IMR-90 (cell line): ENCODE measurements at regions not wholly inside any gene's neighbourhood (a gene's known extent, or its start where the extent isn't known, plus 50 kb on each side); places are given as distances from the start of the nearest gene placed in this dataset.

Experiments
- ATAC-seq: fragments of 200-7000 bp; cut with Tn5 transposase; 2 replicates; pipeline ENCODE4 v1.9.1; 2020; ENCODE audit warnings: low read depth, mild to moderate bottlenecking, moderate library complexity
- BruUV-seq: library from RNA; stranded (reverse); fragments of 400-500 nt; replicated peaks from 2 replicates; lab custom pipeline; 2021; lab: Mats Ljungman, UMichigan
- CTCF ChIA-PET: fragments of 300-600 bp; formaldehyde crosslinking; extraction: SDS; loops from one replicate; lab custom pipeline; 2021; ENCODE audit warnings: antibody characterized with exemption; lab: Yijun Ruan, JAX
- POLR2A ChIA-PET: fragments of 300-600 bp; sonication (Branson Sonifier 250); formaldehyde crosslinking; loops from one replicate; lab custom pipeline; 2022; ENCODE audit warnings: antibody characterized with exemption; ENCODE audit not compliant: unreplicated experiment; lab: Charles Lee
- DNase-seq: peaks from one replicate; pipeline ENCODE4 v3.0.0; 2013
- H2AFZ ChIP-seq: replicated peaks from 2 replicates; pipeline ENCODE3; 2013; ENCODE audit warnings: low read length, mild to moderate bottlenecking; ENCODE audit not compliant: poor library complexity
- H2AK5ac ChIP-seq: 2 replicates; pipeline ENCODE4 v1.6.1; 2013; ENCODE audit warnings: low read depth, low read length, inconsistent platforms
- H2AK9ac ChIP-seq: replicated peaks from 2 replicates; pipeline ENCODE3; 2013; ENCODE audit warnings: mild to moderate bottlenecking, low read depth, low read length, moderate library complexity; ENCODE audit not compliant: poor library complexity
- H2BK120ac ChIP-seq: 2 replicates; pipeline ENCODE4 v1.6.1; 2013; ENCODE audit warnings: low read depth, low read length, inconsistent platforms
- H2BK15ac ChIP-seq: 3 replicates; pipeline ENCODE4 v1.6.1; 2013; ENCODE audit warnings: low read depth, low read length, inconsistent platforms
- H2BK20ac ChIP-seq: 2 replicates; pipeline ENCODE4 v1.6.1; 2013; ENCODE audit warnings: low read depth, mild to moderate bottlenecking, inconsistent platforms, low read length, moderate library complexity
- H2BK5ac ChIP-seq: 2 replicates; pipeline ENCODE4 v1.6.1; 2013; ENCODE audit warnings: mild to moderate bottlenecking, low read depth, low read length, inconsistent platforms; ENCODE audit not compliant: poor library complexity, severe bottlenecking
- H3K14ac ChIP-seq: replicated peaks from 2 replicates; pipeline ENCODE4 v1.6.1; 2013; ENCODE audit warnings: low read depth, low read length, inconsistent platforms
- H3K18ac ChIP-seq: 2 replicates; pipeline ENCODE4 v1.6.1; 2013; ENCODE audit warnings: low read depth, low read length, control low read depth
- H3K23ac ChIP-seq: 2 replicates; pipeline ENCODE4 v1.6.1; 2013; ENCODE audit warnings: low read depth, low read length, inconsistent platforms
- H3K27ac ChIP-seq: 2 replicates; pipeline ENCODE4 v1.5.1; 2013; ENCODE audit warnings: mild to moderate bottlenecking, control low read depth, low read length; ENCODE audit not compliant: insufficient read depth
- H3K27me3 ChIP-seq: 2 replicates; pipeline ENCODE4 v1.6.1; 2013; ENCODE audit warnings: low read length; ENCODE audit not compliant: control insufficient read depth, insufficient read depth
- H3K36me3 ChIP-seq: 2 replicates; pipeline ENCODE4 v1.6.1; 2013; ENCODE audit warnings: low read length, mixed read lengths; ENCODE audit not compliant: control insufficient read depth, insufficient read depth
- H3K4ac ChIP-seq: 2 replicates; pipeline ENCODE4 v1.6.1; 2013; ENCODE audit warnings: low read depth, low read length, inconsistent platforms
- H3K4me1 ChIP-seq: 2 replicates; pipeline ENCODE4 v1.6.1; 2013; ENCODE audit warnings: low read length, mixed read lengths; ENCODE audit not compliant: control insufficient read depth, insufficient read depth
- H3K4me2 ChIP-seq: 2 replicates; pipeline ENCODE4 v1.6.1; 2013; ENCODE audit warnings: low read depth, mild to moderate bottlenecking, control low read depth, low read length, moderate library complexity
- H3K4me3 ChIP-seq: 2 replicates; pipeline ENCODE4 v1.5.1; 2013; ENCODE audit warnings: low read depth, mild to moderate bottlenecking, control low read depth, low read length, moderate library complexity; ENCODE audit not compliant: insufficient read depth
- H3K56ac ChIP-seq: 2 replicates; pipeline ENCODE4 v1.6.1; 2013; ENCODE audit warnings: low read length, inconsistent platforms; ENCODE audit not compliant: insufficient read depth; ENCODE audit errors: extremely low read depth
- H3K79me1 ChIP-seq, 2 experiments: 2 replicates each; pipeline ENCODE4 v1.6.1; 2013; ENCODE audit warnings: low read length in 2 of 2, inconsistent platforms in 1 of 2, low read depth in 1 of 2
- H3K9ac ChIP-seq: 2 replicates; pipeline ENCODE4 v1.6.1; 2013; ENCODE audit warnings: low read depth, low read length, control low read depth
- H3K9me1 ChIP-seq: 2 replicates; pipeline ENCODE4 v1.6.1; 2013; ENCODE audit warnings: low read length, inconsistent platforms; ENCODE audit not compliant: insufficient read depth
- H3K9me3 ChIP-seq: 2 replicates; pipeline ENCODE4 v1.6.1; 2013; ENCODE audit warnings: low read length; ENCODE audit not compliant: control insufficient read depth, insufficient read depth
- H4K20me1 ChIP-seq: 2 replicates; pipeline ENCODE4 v1.6.1; 2013; ENCODE audit warnings: low read length, inconsistent platforms; ENCODE audit not compliant: insufficient read depth
- H4K5ac ChIP-seq: 2 replicates; pipeline ENCODE4 v1.6.1; 2013; ENCODE audit warnings: mild to moderate bottlenecking, low read depth, low read length, control low read depth
- H4K8ac ChIP-seq, 2 experiments: 2 replicates each; pipeline ENCODE4 v1.6.1; 2013; ENCODE audit warnings: low read depth in 2 of 2, low read length in 2 of 2, control low read depth in 1 of 2, inconsistent platforms in 1 of 2
- H4K91ac ChIP-seq: 2 replicates; pipeline ENCODE4 v1.6.1; 2013; ENCODE audit warnings: low read depth, low read length, inconsistent platforms; ENCODE audit not compliant: insufficient read depth
- BHLHE40 ChIP-seq: fragments of 150-350 bp; IDR thresholded peaks from 2 replicates; pipeline ENCODE4 v1.6.1; 2016; ENCODE audit warnings: mild to moderate bottlenecking, low read depth, low read length
- CEBPB ChIP-seq: IDR thresholded peaks from 2 replicates; pipeline ENCODE4 v1.6.1; 2012; ENCODE audit warnings: low read depth, low read length, improper control_type of control experiment
- CHD1 ChIP-seq: IDR thresholded peaks from 2 replicates; pipeline ENCODE4 v1.6.1; 2012; ENCODE audit warnings: low read depth, low read length, improper control_type of control experiment
- FOS ChIP-seq: fragments of 150-350 bp; IDR thresholded peaks from 2 replicates; pipeline ENCODE4 v1.6.1; 2016; ENCODE audit warnings: low read depth, low read length
- MAFK ChIP-seq: IDR thresholded peaks from 2 replicates; pipeline ENCODE4 v1.6.1; 2012; ENCODE audit warnings: low read depth, low read length, improper control_type of control experiment
- MAZ ChIP-seq: IDR thresholded peaks from 2 replicates; pipeline ENCODE4 v1.6.1; 2012; ENCODE audit warnings: low read depth, mild to moderate bottlenecking, low read length, improper control_type of control experiment, moderate library complexity, borderline replicate concordance
- MXI1 ChIP-seq: IDR thresholded peaks from 2 replicates; pipeline ENCODE4 v1.6.1; 2012; ENCODE audit warnings: low read depth, mild to moderate bottlenecking, low read length, moderate library complexity, borderline replicate concordance
- NFE2L2 ChIP-seq: fragments of 150-350 bp; IDR thresholded peaks from 2 replicates; pipeline ENCODE4 v1.6.1; 2016; ENCODE audit warnings: low read depth, mild to moderate bottlenecking, low read length
- POLR2A ChIP-seq: IDR thresholded peaks from 2 replicates; pipeline ENCODE4 v1.6.1; 2012; ENCODE audit warnings: mild to moderate bottlenecking, low read depth, low read length
- RAD21 ChIP-seq: IDR thresholded peaks from 2 replicates; pipeline ENCODE4 v1.6.1; 2012; ENCODE audit warnings: low read length, improper control_type of control experiment
- RCOR1 ChIP-seq: IDR thresholded peaks from 2 replicates; pipeline ENCODE4 v1.6.1; 2012; ENCODE audit warnings: mild to moderate bottlenecking, low read length, improper control_type of control experiment; ENCODE audit not compliant: insufficient replicate concordance
- RFX5 ChIP-seq: IDR thresholded peaks from 2 replicates; pipeline ENCODE4 v1.8.0; 2012; ENCODE audit warnings: low read depth, mild to moderate bottlenecking, low read length, moderate library complexity
- SMC3 ChIP-seq: fragments of 150-350 bp; IDR thresholded peaks from 2 replicates; pipeline ENCODE4 v1.6.1; 2016; ENCODE audit warnings: low read depth, mild to moderate bottlenecking, antibody characterized with exemption, low read length, moderate library complexity
- WGBS, 2 experiments: methylation state at CpG; one replicate each; pipeline versions ENCODE4 v1.1.5 to v1.1.7; 2013; ENCODE audit warnings: missing lambda C conversion rate in 2 of 2; ENCODE audit not compliant: insufficient read length in 1 of 2; ENCODE audit errors: extremely low coverage in 2 of 2; 5-methylcytosine and 5-hydroxymethylcytosine counted together
- dilution Hi-C: fragments of 300-500 bp; cut with HindIII; formaldehyde crosslinking; loops from one replicate; pipeline ENCODE4 v1.14.3; 2018; ENCODE audit warnings: low sequenced_read_pairs; ENCODE audit not compliant: unreplicated experiment
- in situ Hi-C: fragments of 300-500 bp; cut with MboI; formaldehyde crosslinking; loops from 3 replicates; pipeline ENCODE4 v1.14.3; 2019; ENCODE audit warnings: low sequenced_read_pairs, inconsistent platforms, mixed read lengths
- intact Hi-C: fragments of 100-400 bp; cut with micrococcal nuclease; formaldehyde crosslinking; loops from 2 replicates; pipeline ENCODE4 v1.10.0; 2022
- TF ChIP-seq, protein P1 (sequence below): fragments of 150-350 bp; IDR thresholded peaks from 2 replicates; pipeline ENCODE4 v1.6.1; 2017; ENCODE audit warnings: mild to moderate bottlenecking, antibody characterized with exemption, low read length, low read depth
- TF ChIP-seq, protein P2 (sequence below): conservative IDR thresholded peaks from 2 replicates; pipeline ENCODE4 v1.5.1; 2012; ENCODE audit warnings: mild to moderate bottlenecking, low read depth, low read length, improper control_type of control experiment
- TF ChIP-seq, protein P3 (sequence below): fragments of 150-350 bp; IDR thresholded peaks from 2 replicates; pipeline ENCODE4 v1.6.1; 2016; ENCODE audit warnings: low read depth, mild to moderate bottlenecking, low read length, moderate library complexity, borderline replicate concordance

DNA sequence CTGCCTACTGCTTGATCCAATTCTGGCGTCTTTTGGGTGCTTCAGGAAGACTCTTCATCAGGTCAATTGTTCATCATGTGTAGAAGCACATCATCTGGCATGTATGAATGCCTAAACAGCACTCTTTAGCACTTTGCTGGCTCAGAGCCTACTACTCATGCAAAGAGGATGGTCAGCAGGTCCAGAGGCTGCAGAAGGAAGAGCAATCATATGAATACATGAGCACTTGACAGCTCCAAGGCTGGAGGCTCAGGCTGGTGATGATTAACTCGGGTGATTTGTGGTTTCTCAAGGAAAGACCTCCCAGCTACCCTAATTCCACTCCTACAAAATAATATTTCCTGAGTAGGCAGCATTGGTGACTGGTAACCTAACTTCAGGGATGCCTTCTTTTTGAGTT is 103.8 kb upstream of the CXCL13 start:
- no peak overlapping the region for H3K9ac ChIP-seq
- no peak overlapping the region for H3K23ac ChIP-seq
- in situ Hi-C loops = no loop called here
- no peaks in the 10 kb centered on the region for H3K27me3 ChIP-seq
- H3K9me1 ChIP-seq = no peaks in the 10 kb centered on the region
- no peaks in the 10 kb centered on the region for H3K36me3 ChIP-seq
- no peak overlapping the region for H2AK5ac ChIP-seq
- H2BK5ac ChIP-seq = no peak overlapping the region
- no peaks in the 10 kb centered on the region for H3K4me1 ChIP-seq
- no peak overlapping the region for H3K4ac ChIP-seq
- H3K4me2 ChIP-seq = no peak overlapping the region
- dilution Hi-C loops = no loop called here
- no TSS peak for BruUV-seq
- H3K18ac ChIP-seq = no peak overlapping the region
- H2AK9ac ChIP-seq = no peak overlapping the region
- H4K8ac ChIP-seq = no peak overlapping the region
- H2BK15ac ChIP-seq = no peak overlapping the region
- no peak overlapping the region for H3K14ac ChIP-seq
- no CpG with 5 or more reads among the region's 2 CpGs for WGBS, 2 experiments
- no peak overlapping the region for H3K4me3 ChIP-seq
- TF ChIP-seq RAD21 (no peak), BHLHE40 (no peak), MXI1 (no peak), SMC3 (no peak), NFE2L2 (no peak), RCOR1 (no peak), CEBPB (no peak), MAFK (no peak), POLR2A (no peak), CHD1 (no peak), RFX5 (no peak), MAZ (no peak), FOS (no peak)
- TF ChIP-seq, protein P1, sequence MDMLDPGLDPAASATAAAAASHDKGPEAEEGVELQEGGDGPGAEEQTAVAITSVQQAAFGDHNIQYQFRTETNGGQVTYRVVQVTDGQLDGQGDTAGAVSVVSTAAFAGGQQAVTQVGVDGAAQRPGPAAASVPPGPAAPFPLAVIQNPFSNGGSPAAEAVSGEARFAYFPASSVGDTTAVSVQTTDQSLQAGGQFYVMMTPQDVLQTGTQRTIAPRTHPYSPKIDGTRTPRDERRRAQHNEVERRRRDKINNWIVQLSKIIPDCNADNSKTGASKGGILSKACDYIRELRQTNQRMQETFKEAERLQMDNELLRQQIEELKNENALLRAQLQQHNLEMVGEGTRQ = no peak
- TF ChIP-seq, protein P2, sequence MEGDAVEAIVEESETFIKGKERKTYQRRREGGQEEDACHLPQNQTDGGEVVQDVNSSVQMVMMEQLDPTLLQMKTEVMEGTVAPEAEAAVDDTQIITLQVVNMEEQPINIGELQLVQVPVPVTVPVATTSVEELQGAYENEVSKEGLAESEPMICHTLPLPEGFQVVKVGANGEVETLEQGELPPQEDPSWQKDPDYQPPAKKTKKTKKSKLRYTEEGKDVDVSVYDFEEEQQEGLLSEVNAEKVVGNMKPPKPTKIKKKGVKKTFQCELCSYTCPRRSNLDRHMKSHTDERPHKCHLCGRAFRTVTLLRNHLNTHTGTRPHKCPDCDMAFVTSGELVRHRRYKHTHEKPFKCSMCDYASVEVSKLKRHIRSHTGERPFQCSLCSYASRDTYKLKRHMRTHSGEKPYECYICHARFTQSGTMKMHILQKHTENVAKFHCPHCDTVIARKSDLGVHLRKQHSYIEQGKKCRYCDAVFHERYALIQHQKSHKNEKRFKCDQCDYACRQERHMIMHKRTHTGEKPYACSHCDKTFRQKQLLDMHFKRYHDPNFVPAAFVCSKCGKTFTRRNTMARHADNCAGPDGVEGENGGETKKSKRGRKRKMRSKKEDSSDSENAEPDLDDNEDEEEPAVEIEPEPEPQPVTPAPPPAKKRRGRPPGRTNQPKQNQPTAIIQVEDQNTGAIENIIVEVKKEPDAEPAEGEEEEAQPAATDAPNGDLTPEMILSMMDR = no peak
- TF ChIP-seq, protein P3, sequence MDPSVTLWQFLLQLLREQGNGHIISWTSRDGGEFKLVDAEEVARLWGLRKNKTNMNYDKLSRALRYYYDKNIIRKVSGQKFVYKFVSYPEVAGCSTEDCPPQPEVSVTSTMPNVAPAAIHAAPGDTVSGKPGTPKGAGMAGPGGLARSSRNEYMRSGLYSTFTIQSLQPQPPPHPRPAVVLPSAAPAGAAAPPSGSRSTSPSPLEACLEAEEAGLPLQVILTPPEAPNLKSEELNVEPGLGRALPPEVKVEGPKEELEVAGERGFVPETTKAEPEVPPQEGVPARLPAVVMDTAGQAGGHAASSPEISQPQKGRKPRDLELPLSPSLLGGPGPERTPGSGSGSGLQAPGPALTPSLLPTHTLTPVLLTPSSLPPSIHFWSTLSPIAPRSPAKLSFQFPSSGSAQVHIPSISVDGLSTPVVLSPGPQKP = no peak
- no peak overlapping the region for H2AFZ ChIP-seq
- H3K27ac ChIP-seq = no peak overlapping the region
- H3K56ac ChIP-seq = no peak overlapping the region
- intact Hi-C loops = no loop called here
- H3K79me1 ChIP-seq = no peaks in the 10 kb centered on the region
- POLR2A ChIA-PET = no interaction called here
- H4K20me1 ChIP-seq = no peaks in the 10 kb centered on the region
- H4K91ac ChIP-seq = no peak overlapping the region
- no peaks in the 10 kb centered on the region for H3K9me3 ChIP-seq
- H4K5ac ChIP-seq = no peak overlapping the region
- no peak overlapping the region for H2BK120ac ChIP-seq
- H2BK20ac ChIP-seq = no peak overlapping the region
- CTCF ChIA-PET = no interaction called here
- DNase-seq (no peak), ATAC-seq (no peak)
